ENCODE measurements at regions not wholly inside any gene's neighbourhood (a gene's known extent, or its start where the extent isn't known, plus 50 kb on each side); places are given as distances from the start of the nearest gene placed in this dataset.
"Not testable (repeated sequence)": the region's sequence is repeated elsewhere in the genome, so short reads cannot be mapped to it uniquely, and the experiment has no call there.

DNA sequence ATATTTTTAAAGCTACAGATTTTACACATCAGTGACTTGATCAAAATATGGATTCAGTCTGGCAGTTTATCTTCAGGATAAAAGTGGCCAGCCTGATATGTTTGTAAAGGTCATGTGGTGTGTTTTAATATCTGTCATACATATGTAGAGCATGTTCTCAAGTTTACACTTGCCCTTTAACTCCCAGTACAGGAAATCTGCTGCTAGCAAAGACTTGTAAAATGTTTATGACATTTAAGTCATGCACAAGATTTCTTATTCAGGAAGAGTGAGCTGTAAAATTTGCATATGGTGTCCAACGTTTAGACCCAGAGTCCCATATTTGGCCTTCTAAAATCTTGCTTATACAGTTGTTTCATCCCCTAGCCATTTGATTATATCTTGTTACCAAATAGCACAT lies 197.5 kb upstream of the FLRT2 start:
- DNase-seq (ENCODE audit: low read depth) = no peak

DNA sequence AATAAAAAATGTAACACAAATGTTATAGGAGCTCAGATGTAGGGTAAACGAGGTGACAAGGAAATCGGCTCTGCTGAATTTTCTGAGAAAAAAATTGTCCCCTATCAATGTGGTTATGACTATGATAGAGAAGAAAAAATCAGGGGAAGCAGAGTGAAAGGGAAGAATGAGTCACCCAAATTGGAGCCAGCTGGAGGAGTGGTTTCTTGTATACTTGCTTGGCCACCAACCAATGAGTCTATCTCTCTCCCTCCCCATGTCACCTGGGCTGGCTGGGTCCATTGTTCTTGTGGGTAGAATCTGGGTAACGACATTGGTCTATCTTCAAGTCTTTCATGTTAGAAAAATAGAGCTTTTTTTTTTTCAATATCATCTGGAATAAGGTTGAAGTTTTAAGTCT lies 196.6 kb upstream of the FLRT2 start:
- DNase-seq (ENCODE audit: low read depth) = no peak

DNA sequence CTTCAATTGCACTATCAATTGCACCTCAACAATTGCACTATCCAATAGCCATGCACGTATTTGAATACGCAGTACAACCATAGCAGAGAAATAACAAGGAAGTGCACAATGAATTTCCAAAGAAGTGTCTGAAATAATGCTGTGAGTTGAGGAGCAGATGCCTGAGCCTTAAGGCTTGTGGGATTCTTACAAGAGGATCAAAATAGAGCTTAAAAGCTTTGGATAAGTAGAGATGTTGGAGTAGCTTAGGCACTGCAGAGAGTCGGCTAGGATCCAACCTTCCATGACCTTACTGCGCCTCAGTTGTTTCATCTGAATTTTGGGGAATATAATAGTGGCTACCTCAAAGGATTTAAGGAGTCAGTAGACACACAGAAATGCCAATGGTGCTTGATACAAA lies 196.1 kb upstream of the FLRT2 start:
- no peak for DNase-seq (ENCODE audit: low read depth)

DNA sequence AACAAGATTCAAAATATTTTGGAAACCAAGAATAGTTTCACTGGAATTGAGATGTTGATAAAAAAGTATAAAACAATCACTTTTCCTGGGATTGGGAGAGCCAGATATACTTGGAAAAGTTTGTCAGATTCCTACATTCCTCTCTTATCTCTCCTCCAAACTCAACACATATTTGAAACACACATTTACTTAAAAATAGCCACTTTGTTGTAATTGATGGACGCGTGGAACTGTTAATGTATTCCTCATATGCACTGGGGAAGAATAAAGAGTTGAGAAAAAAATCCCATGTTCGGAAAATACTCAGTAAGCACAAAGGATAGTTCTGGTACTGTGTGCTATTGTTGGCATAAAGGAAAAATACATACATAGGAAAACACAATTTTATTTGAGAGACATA lies 195.6 kb upstream of the FLRT2 start:
- no peak for DNase-seq (ENCODE audit: low read depth)

DNA sequence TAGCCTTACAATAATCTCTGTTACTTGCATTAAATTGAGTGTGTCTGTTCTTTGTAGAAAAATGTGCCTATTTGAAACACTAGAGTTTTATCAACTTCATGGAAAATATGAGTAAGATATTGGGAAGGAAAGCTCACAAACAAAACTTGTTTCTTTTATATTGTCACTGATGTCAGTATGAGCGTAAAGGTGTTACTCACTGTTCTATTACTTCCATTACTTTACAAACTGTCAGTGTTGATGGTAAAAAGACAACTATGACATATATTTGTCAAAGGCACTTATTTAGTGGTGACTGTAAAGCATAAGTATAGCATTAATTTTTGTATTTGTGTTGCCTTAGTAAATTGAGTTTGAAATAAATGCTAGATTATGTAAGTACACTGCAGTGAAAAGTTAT lies 193.7 kb upstream of the FLRT2 start:
- DNase-seq (ENCODE audit: low read depth) = no peak

DNA sequence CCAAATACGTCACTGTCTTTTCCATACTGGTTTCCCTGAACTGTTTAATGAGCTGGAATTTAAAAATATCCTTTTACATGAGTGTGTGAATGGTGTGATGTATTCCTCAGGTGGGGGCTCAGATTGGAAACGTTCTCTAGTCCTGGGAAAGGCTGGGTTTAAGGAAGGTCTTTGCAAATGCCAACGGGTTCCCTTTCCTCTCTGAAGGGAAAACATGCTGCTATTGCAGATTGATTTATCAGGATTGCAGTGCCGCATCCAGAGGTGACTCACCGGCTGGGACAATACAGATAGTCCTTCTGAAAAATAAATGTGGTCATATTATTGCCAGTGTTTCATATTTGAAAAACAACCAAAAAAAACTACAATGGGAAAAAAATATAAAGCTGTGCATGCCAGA lies 193.1 kb upstream of the FLRT2 start:
- DNase-seq (ENCODE audit: low read depth) = no peak

DNA sequence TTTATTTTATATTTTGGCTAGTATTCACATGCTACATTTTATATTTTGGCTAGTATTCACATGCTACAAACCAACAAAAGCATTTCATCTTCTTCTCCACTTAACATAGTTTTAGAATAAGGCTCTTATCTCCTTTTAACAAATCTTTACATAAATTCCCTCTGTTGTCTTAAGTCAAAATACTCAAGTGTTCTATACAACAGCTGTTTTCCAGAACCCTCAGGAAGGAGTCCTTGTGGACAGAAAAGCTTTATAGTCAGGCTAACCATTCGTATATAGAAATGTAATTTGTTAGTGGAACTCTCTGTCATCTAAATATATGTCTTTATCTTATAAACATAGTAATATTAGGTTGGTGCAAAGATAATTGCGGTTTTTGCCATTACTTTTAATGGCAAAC lies 191.0 kb upstream of the FLRT2 start:
- no peak for DNase-seq (ENCODE audit: low read depth)

DNA sequence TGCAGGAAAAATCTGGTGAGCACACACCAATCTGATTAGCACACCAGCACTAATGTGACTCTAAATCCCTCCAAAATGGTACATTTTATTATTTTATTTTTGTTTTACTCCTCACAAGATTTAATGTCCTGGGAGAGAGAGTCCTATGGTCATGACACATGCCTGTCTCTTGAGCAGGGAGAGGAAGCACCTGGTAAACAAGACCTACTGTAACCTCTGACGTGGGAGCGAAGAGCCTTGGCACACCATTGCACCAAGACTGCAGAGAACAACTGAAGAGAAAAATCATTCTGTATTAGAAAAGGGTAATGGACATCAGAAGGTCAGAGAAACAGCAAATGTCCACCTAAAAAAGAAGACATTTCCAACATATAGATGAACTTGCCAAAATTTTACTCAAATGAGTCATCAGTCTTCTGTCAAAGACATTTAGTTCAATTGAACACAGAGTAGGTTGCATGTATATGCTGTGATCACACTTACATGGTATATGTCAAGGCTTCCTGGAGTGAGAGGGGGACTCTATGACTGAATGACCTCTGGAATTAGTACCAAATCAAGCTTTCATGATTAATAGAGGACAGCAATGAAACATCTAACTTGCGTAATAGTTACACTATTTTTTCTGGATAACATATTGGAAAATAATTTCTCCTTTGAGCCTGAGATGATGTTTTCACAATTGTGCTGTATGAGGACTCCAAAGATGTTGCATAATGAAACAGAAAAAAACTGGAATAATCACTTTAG lies 186.9 kb upstream of the FLRT2 start:
- DNase-seq (ENCODE audit: low read depth) = no peak

DNA sequence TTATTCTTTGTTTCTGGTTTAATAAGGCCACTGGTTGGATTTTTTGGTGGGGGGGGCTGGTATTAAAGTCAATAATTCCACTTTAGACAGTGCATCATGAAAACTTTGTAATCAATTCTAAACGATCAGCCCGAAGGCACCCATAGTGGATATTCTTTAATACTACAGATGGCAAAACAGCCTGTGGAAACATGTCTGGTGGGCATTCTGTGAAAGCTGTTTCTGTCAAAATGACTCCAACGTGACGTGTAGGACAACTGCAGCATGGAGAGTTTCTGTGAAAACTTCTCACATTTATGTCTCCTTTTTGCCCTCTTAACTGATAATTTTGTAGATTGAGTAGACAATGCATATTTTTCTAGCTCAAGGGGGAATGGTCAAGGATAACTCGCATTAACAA lies 185.8 kb upstream of the FLRT2 start:
- no peak for DNase-seq (ENCODE audit: low read depth)

DNA sequence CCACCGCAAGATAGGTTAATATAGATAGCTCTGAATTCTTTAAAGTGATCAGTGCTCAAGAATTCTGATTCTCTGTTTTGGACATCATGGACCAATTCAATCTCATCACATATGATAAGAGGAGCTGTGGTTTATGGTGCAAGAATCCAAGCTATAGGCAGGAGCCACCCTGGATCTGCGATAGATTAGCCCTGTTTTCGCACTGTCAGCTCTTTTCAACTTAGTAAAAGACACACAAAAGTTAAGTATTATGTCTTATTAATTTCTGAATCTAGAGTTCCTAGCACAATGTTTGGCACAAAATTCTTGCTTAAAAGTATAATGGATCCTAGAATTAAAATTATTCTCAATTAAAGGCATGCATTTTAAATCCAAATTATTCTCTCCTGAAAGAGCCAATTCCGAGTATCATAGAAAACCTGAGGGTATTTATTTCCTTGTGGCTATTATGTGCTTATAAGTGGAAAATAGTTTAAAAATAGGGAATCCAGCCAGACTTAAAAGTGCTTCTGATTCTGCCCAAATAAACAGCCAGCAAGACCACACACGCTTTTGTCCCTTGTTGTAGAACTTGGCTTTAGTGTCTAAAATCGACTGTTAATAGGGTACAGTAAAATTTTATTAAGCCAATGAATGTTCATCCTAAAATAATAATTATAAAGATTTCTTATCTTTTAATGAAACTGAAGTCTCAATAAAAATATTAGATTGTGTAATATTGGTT lies 184.9 kb upstream of the FLRT2 start:
- no peak for DNase-seq (ENCODE audit: low read depth)

DNA sequence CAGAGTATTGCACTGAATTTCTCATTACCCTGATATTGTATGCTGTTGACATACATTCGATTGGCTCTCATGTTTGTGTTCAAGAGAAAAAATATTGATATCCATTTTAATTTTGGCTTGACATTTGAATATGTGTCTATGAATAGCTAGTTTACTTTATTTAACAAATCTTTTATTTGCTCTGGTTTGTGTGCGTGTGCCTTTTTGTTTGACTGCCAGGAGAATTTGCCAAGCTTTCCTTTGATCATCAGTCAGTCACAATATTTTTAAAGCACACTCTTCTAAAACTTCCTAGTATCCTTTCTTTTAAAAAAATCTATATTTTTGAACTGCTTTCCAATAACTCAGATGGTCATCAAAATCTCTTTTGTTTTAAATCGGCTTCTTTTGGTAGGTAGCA lies 179.3 kb upstream of the FLRT2 start:
- DNase-seq (ENCODE audit: low read depth) = no peak

DNA sequence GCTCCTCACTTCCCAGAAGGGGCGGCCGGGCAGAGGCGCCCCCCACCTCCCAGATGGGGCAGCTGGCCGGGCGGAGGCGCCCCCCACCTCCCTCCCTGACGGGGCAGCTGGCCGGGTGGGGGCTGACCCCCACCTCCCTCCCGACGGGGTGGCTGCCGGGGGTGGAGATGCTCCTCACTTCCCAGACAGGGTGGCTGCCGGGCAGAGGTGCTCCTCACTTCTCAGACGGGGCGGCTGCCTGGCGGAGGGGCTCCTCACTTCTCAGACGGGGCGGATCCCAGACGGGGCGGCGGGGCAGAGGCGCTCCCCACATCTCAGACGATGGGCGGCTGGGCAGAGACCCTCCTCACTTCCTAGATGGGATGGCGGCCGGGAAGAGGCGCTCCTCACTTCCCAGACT lies 177.4 kb upstream of the FLRT2 start:
- DNase-seq (ENCODE audit: low read depth) = not testable (repeated sequence)

DNA sequence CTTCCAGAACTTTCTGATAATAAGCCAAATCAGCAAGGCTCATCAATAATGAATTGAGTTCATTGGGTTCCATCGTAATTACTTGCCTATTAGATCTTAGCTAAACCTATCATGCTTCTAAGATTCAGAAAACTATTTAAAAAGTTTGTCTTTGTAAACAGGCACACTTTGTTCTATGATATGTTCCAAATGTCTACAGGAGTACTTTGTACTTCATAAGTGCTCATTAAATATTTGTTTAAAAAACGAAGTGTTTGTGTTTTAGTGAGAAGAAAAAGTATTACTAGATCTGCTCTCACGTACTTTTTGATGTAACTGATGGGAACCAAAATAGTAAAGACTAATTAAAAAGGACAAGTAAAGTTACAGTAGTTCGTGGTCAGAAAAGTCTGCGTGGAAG lies 172.8 kb upstream of the FLRT2 start:
- no peak for DNase-seq (ENCODE audit: low read depth)

DNA sequence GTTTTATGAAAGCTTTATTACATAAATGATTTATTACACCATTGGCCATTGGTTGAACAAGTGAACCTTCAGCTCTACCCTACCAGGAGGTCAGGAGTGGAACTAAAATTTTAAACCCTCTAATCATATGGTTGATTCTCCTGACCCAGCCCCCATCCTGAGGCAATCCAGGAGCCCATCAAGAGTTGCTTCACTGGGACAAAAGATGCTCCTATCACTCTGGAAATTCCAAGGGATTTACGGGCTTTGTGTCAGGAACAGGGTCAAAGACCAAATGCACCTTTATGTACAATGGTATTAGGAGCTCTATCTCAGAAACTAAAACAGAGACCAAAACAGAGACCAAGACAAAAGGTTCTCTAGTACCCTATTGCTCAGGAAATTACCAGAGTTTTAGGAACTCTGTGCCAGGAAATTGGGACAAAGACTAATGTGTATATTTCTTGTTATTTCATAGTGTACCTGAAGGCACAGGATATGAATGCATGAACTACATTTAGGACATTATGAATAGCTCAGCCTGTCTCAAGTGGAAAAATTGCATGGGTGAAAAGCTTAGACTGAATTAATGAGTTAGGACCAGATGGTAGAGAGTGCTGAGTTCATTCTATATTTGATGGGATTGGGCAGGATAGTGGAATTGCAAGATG lies 171.7 kb upstream of the FLRT2 start:
- no peak for DNase-seq (ENCODE audit: low read depth)

DNA sequence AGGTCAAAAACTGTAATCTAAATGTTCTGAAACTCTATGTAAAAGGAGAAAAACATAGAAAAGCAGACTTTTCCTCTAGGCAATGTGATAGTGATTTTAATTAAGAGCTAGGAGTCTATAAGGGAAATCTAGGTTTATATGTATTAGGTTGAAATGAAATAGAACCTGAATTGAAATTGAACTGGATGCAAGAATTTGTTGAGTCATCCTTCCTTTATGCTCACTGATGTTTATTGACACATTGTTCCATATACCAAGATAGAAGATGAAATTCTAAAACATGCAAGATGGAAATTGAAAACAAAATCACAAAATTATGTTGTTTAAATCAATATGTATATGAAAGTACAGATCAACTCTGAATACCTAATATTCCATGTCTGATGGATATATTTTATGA lies 170.4 kb upstream of the FLRT2 start:
- no peak for DNase-seq (ENCODE audit: low read depth)

DNA sequence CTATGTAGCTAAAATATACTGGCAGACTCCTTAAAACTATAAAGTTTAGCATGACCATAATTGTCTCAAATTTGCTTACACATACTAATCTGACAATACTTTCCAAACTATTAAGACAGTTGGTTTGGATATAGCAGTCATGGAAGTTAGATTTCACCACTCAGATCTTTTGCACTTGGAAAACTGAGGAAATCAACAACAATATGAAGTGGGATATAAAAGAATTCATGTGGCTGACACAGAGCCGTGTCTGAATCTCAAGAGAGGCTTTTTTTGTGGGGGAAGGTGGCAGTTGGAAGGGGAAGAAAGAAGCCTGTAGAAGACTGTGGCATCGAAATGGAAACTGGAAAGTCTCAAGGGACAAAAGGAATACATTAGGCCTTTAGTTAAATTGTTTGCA lies 166.6 kb upstream of the FLRT2 start:
- no peak for DNase-seq (ENCODE audit: low read depth)

DNA sequence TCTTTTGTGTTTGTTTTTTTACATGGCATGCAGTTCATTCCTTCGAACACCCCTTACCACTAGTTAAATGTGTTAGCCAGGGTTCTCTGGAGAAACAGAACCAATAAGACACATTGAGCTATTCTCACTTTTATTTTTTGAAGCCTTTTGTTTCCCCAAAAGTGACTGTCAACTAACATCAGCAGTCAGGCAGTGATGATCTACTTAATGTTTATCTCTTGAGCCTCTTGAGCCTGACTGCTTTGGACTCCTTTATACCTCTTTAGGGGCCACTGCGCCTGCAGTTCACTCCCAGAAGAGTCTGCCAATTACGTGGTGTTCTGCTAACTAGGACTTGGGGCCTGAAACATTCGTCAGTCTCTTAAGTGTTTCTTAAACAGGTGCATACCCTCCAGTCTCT lies 163.7 kb upstream of the FLRT2 start:
- DNase-seq (ENCODE audit: low read depth) = no peak

DNA sequence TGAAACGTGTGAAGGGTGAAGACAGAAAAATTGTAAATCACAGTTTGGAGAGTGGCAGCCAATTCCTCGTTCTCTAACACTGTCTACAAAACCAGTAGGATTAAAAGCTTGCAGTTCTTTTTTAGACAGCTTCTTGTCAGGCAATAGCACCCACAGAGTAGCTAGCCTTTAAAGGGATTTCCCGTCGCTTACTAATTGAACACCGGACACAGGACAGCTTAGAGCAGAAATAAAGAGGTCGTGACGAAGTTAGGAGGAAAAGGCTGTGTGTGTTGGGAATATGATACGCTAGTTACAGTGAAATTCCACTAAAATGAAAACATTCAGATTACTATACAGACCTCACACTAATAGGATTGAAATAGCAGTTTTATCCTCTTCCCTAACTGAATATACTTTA lies 149.1 kb upstream of the FLRT2 start:
- no peak for DNase-seq (ENCODE audit: low read depth)

DNA sequence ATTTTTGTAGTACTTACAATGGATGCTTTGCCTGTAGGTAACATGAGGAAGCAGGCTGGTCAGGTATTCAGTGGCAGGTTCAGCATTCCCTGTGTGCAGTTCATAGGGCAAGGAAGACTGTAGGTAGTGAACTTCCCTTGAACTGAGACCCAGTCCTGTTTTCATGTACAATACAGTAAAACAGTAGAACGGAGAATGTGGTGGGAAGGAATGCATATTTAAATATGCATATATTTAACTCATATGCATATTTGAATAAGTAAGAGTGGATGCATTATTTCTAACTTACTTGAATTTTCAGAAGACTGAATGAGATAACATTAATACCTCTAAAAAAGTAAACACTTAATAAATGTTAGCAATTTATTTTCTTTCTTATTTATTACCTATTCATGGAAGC lies 147.6 kb upstream of the FLRT2 start:
- DNase-seq (ENCODE audit: low read depth) = no peak

DNA sequence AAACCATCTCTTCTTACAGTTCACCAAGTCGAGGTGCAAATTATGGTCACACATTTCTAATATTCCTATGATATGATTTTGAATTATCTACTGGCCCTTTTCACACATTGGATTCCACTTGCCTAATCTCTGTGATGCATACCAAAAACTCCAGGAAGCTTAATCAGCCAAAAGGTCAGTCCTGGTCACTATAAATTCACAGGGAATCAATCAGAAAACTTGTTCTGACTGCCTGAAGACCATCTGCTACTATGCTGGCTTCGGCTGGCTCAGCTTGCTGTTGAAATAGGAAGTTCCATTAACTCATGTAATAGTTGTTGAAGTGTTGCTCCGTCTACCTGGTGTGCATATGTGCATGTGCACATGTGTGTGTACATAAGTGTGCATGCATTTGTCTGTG lies 142.8 kb upstream of the FLRT2 start:
- DNase-seq (ENCODE audit: low read depth) = peak; percentile 46

DNA sequence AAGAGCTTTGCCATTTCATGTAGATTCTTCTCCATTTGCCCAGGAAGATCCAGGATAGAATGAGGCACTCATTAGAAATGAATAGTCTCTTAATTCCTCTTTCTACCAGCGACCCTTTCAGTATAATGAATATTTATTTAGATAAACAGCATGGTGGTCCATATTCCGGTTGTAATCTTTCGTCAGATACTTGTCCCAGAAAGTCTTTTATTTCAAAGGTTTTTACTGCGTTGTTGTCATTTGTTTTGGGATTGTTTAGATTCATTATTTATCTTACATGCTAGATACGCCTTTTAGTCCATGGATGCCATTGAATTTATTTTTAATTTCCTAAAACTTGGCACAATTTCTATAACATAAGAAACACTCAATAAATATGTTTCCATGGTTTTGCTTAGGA lies 139.7 kb upstream of the FLRT2 start:
- no peak for DNase-seq (ENCODE audit: low read depth)

DNA sequence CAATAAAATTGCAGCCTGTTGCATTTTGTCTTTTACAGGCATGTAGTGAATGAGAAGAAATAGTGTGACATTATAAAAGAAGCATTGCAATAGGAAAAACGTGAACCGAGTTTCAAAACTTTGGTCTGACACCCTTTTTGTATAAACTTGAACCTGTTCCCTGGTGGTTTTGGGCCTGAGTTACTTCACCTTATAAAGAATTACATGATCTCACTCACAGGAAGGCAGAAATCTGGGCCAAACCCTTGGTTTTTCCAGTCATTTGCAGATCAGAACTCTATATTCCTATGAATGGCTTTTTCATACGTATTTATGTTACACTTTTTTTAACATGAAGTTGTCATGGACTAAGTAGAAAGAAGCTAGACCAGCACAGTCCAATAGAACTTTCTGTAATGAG lies 138.5 kb upstream of the FLRT2 start:
- no peak for DNase-seq (ENCODE audit: low read depth)

DNA sequence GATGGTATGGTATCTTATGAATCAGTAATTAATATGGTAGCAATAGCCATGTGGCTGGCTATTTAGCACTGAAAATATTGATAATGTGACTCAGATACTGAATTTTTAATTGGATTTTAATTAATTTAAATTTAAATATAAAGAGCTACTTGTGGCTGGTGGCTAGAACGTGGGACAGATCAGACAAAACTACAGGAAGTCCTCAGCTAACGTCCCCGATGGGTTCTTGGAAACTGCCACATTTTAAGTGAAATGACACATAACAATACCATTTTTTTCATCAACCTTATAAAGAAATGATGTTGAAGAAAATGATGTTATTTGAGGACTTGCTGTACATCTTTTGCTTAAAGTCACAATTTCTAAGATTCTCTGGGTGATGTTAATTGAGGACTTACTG lies 138.1 kb upstream of the FLRT2 start:
- no peak for DNase-seq (ENCODE audit: low read depth)

DNA sequence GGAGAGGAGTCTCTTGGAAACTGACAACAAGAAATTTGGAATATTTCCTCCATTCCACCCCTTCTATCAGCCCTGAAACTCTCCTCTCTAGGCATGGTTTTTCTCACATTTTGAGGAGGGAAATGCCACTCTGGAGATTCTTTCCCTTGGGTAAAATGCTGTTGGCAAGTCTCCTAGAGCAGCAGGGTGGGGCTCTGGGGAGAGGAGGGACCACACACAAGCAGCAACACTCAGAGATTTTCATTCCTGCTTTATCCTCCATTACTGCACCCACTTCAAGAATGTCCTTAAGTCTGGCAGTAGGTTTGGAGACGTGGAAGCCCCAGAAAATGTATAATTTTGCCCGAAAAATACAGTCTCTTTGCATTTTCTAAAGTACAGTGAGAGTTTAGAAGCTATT lies 130.8 kb upstream of the FLRT2 start:
- DNase-seq (ENCODE audit: low read depth) = peak; percentile 45

Measured in HS-27A (cell line).